IMR-90 (cell line): ENCODE measurements at regions not wholly inside any gene's neighbourhood (a gene's known extent, or its start where the extent isn't known, plus 50 kb on each side); places are given as distances from the start of the nearest gene placed in this dataset.

Experiments used
- ATAC-seq: fragments of 200-7000 bp; cut with Tn5 transposase; 2 replicates; pipeline ENCODE4 v1.9.1; 2020; ENCODE audit warnings: low read depth, mild to moderate bottlenecking, moderate library complexity
- BruUV-seq: library from RNA; stranded (reverse); fragments of 400-500 nt; replicated peaks from 2 replicates; lab custom pipeline; 2021; lab: Mats Ljungman, UMichigan
- CTCF ChIA-PET: fragments of 300-600 bp; formaldehyde crosslinking; extraction: SDS; loops from one replicate; lab custom pipeline; 2021; ENCODE audit warnings: antibody characterized with exemption; lab: Yijun Ruan, JAX
- POLR2A ChIA-PET: fragments of 300-600 bp; sonication (Branson Sonifier 250); formaldehyde crosslinking; loops from one replicate; lab custom pipeline; 2022; ENCODE audit warnings: antibody characterized with exemption; ENCODE audit not compliant: unreplicated experiment; lab: Charles Lee
- DNase-seq: peaks from one replicate; pipeline ENCODE4 v3.0.0; 2013
- H2AFZ ChIP-seq: replicated peaks from 2 replicates; pipeline ENCODE3; 2013; ENCODE audit warnings: low read length, mild to moderate bottlenecking; ENCODE audit not compliant: poor library complexity
- H2AK5ac ChIP-seq: 2 replicates; pipeline ENCODE4 v1.6.1; 2013; ENCODE audit warnings: low read depth, low read length, inconsistent platforms
- H2AK9ac ChIP-seq: replicated peaks from 2 replicates; pipeline ENCODE3; 2013; ENCODE audit warnings: mild to moderate bottlenecking, low read depth, low read length, moderate library complexity; ENCODE audit not compliant: poor library complexity
- H2BK120ac ChIP-seq: 2 replicates; pipeline ENCODE4 v1.6.1; 2013; ENCODE audit warnings: low read depth, low read length, inconsistent platforms
- H2BK15ac ChIP-seq: 3 replicates; pipeline ENCODE4 v1.6.1; 2013; ENCODE audit warnings: low read depth, low read length, inconsistent platforms
- H2BK20ac ChIP-seq: 2 replicates; pipeline ENCODE4 v1.6.1; 2013; ENCODE audit warnings: low read depth, mild to moderate bottlenecking, inconsistent platforms, low read length, moderate library complexity
- H2BK5ac ChIP-seq: 2 replicates; pipeline ENCODE4 v1.6.1; 2013; ENCODE audit warnings: mild to moderate bottlenecking, low read depth, low read length, inconsistent platforms; ENCODE audit not compliant: poor library complexity, severe bottlenecking
- H3K14ac ChIP-seq: replicated peaks from 2 replicates; pipeline ENCODE4 v1.6.1; 2013; ENCODE audit warnings: low read depth, low read length, inconsistent platforms
- H3K18ac ChIP-seq: 2 replicates; pipeline ENCODE4 v1.6.1; 2013; ENCODE audit warnings: low read depth, low read length, control low read depth
- H3K23ac ChIP-seq: 2 replicates; pipeline ENCODE4 v1.6.1; 2013; ENCODE audit warnings: low read depth, low read length, inconsistent platforms
- H3K27ac ChIP-seq: 2 replicates; pipeline ENCODE4 v1.5.1; 2013; ENCODE audit warnings: mild to moderate bottlenecking, control low read depth, low read length; ENCODE audit not compliant: insufficient read depth
- H3K27me3 ChIP-seq: 2 replicates; pipeline ENCODE4 v1.6.1; 2013; ENCODE audit warnings: low read length; ENCODE audit not compliant: control insufficient read depth, insufficient read depth
- H3K36me3 ChIP-seq: 2 replicates; pipeline ENCODE4 v1.6.1; 2013; ENCODE audit warnings: low read length, mixed read lengths; ENCODE audit not compliant: control insufficient read depth, insufficient read depth
- H3K4ac ChIP-seq: 2 replicates; pipeline ENCODE4 v1.6.1; 2013; ENCODE audit warnings: low read depth, low read length, inconsistent platforms
- H3K4me1 ChIP-seq: 2 replicates; pipeline ENCODE4 v1.6.1; 2013; ENCODE audit warnings: low read length, mixed read lengths; ENCODE audit not compliant: control insufficient read depth, insufficient read depth
- H3K4me2 ChIP-seq: 2 replicates; pipeline ENCODE4 v1.6.1; 2013; ENCODE audit warnings: low read depth, mild to moderate bottlenecking, control low read depth, low read length, moderate library complexity
- H3K4me3 ChIP-seq: 2 replicates; pipeline ENCODE4 v1.5.1; 2013; ENCODE audit warnings: low read depth, mild to moderate bottlenecking, control low read depth, low read length, moderate library complexity; ENCODE audit not compliant: insufficient read depth
- H3K56ac ChIP-seq: 2 replicates; pipeline ENCODE4 v1.6.1; 2013; ENCODE audit warnings: low read length, inconsistent platforms; ENCODE audit not compliant: insufficient read depth; ENCODE audit errors: extremely low read depth
- H3K79me1 ChIP-seq, 2 experiments: 2 replicates each; pipeline ENCODE4 v1.6.1; 2013; ENCODE audit warnings: low read length in 2 of 2, inconsistent platforms in 1 of 2, low read depth in 1 of 2
- H3K9ac ChIP-seq: 2 replicates; pipeline ENCODE4 v1.6.1; 2013; ENCODE audit warnings: low read depth, low read length, control low read depth
- H3K9me1 ChIP-seq: 2 replicates; pipeline ENCODE4 v1.6.1; 2013; ENCODE audit warnings: low read length, inconsistent platforms; ENCODE audit not compliant: insufficient read depth
- H3K9me3 ChIP-seq: 2 replicates; pipeline ENCODE4 v1.6.1; 2013; ENCODE audit warnings: low read length; ENCODE audit not compliant: control insufficient read depth, insufficient read depth
- H4K20me1 ChIP-seq: 2 replicates; pipeline ENCODE4 v1.6.1; 2013; ENCODE audit warnings: low read length, inconsistent platforms; ENCODE audit not compliant: insufficient read depth
- H4K5ac ChIP-seq: 2 replicates; pipeline ENCODE4 v1.6.1; 2013; ENCODE audit warnings: mild to moderate bottlenecking, low read depth, low read length, control low read depth
- H4K8ac ChIP-seq, 2 experiments: 2 replicates each; pipeline ENCODE4 v1.6.1; 2013; ENCODE audit warnings: low read depth in 2 of 2, low read length in 2 of 2, control low read depth in 1 of 2, inconsistent platforms in 1 of 2
- H4K91ac ChIP-seq: 2 replicates; pipeline ENCODE4 v1.6.1; 2013; ENCODE audit warnings: low read depth, low read length, inconsistent platforms; ENCODE audit not compliant: insufficient read depth
- BHLHE40 ChIP-seq: fragments of 150-350 bp; IDR thresholded peaks from 2 replicates; pipeline ENCODE4 v1.6.1; 2016; ENCODE audit warnings: mild to moderate bottlenecking, low read depth, low read length
- CEBPB ChIP-seq: IDR thresholded peaks from 2 replicates; pipeline ENCODE4 v1.6.1; 2012; ENCODE audit warnings: low read depth, low read length, improper control_type of control experiment
- CHD1 ChIP-seq: IDR thresholded peaks from 2 replicates; pipeline ENCODE4 v1.6.1; 2012; ENCODE audit warnings: low read depth, low read length, improper control_type of control experiment
- CTCF ChIP-seq: conservative IDR thresholded peaks from 2 replicates; pipeline ENCODE4 v1.5.1; 2012; ENCODE audit warnings: mild to moderate bottlenecking, low read depth, low read length, improper control_type of control experiment
- ELK1 ChIP-seq: fragments of 150-350 bp; IDR thresholded peaks from 2 replicates; pipeline ENCODE4 v1.6.1; 2016; ENCODE audit warnings: low read depth, mild to moderate bottlenecking, low read length, moderate library complexity, borderline replicate concordance
- MAFK ChIP-seq: IDR thresholded peaks from 2 replicates; pipeline ENCODE4 v1.6.1; 2012; ENCODE audit warnings: low read depth, low read length, improper control_type of control experiment
- NFE2L2 ChIP-seq: fragments of 150-350 bp; IDR thresholded peaks from 2 replicates; pipeline ENCODE4 v1.6.1; 2016; ENCODE audit warnings: low read depth, mild to moderate bottlenecking, low read length
- RCOR1 ChIP-seq: IDR thresholded peaks from 2 replicates; pipeline ENCODE4 v1.6.1; 2012; ENCODE audit warnings: mild to moderate bottlenecking, low read length, improper control_type of control experiment; ENCODE audit not compliant: insufficient replicate concordance
- RFX5 ChIP-seq: IDR thresholded peaks from 2 replicates; pipeline ENCODE4 v1.8.0; 2012; ENCODE audit warnings: low read depth, mild to moderate bottlenecking, low read length, moderate library complexity
- SMC3 ChIP-seq: fragments of 150-350 bp; IDR thresholded peaks from 2 replicates; pipeline ENCODE4 v1.6.1; 2016; ENCODE audit warnings: low read depth, mild to moderate bottlenecking, antibody characterized with exemption, low read length, moderate library complexity
- USF2 ChIP-seq: fragments of 150-350 bp; IDR thresholded peaks from 2 replicates; pipeline ENCODE4 v1.6.1; 2017; ENCODE audit warnings: mild to moderate bottlenecking, antibody characterized with exemption, low read length, low read depth
- WGBS, 2 experiments: methylation state at CpG; one replicate each; pipeline versions ENCODE4 v1.1.5 to v1.1.7; 2013; ENCODE audit warnings: missing lambda C conversion rate in 2 of 2; ENCODE audit not compliant: insufficient read length in 1 of 2; ENCODE audit errors: extremely low coverage in 2 of 2; 5-methylcytosine and 5-hydroxymethylcytosine counted together
- dilution Hi-C: fragments of 300-500 bp; cut with HindIII; formaldehyde crosslinking; loops from one replicate; pipeline ENCODE4 v1.14.3; 2018; ENCODE audit warnings: low sequenced_read_pairs; ENCODE audit not compliant: unreplicated experiment
- in situ Hi-C: fragments of 300-500 bp; cut with MboI; formaldehyde crosslinking; loops from 3 replicates; pipeline ENCODE4 v1.14.3; 2019; ENCODE audit warnings: low sequenced_read_pairs, inconsistent platforms, mixed read lengths
- intact Hi-C: fragments of 100-400 bp; cut with micrococcal nuclease; formaldehyde crosslinking; loops from 2 replicates; pipeline ENCODE4 v1.10.0; 2022

GRCh38 chr5:101663543-101663942 lies 632.5 kb downstream of the SLCO4C1 start:
- ATAC-seq (no peak), DNase-seq (no peak)
- Histone ChIP-seq H3K4me1 (no peaks in the 10 kb centered on the region), H3K36me3 (no peaks in the 10 kb centered on the region), H3K27ac (no peak overlapping the region), H2BK5ac (no peak overlapping the region), H3K18ac (no peak overlapping the region), H3K27me3 (no peaks in the 10 kb centered on the region), H3K79me1 (no peaks in the 10 kb centered on the region), H4K20me1 (no peaks in the 10 kb centered on the region), H3K56ac (no peak overlapping the region), H2BK15ac (no peak overlapping the region), H3K9me1 (no peaks in the 10 kb centered on the region), H2BK120ac (no peak overlapping the region), H3K4me3 (no peak overlapping the region), H3K4me2 (no peak overlapping the region), H2AK5ac (no peak overlapping the region), H3K9ac (no peak overlapping the region), H2AK9ac (no peak overlapping the region), H4K5ac (no peak overlapping the region), H2AFZ (no peak overlapping the region), H3K14ac (no peak overlapping the region), H3K9me3 (peaks cover under 1% of the 10 kb centered on the region; the same call in 1 of the 2 replicates), H3K4ac (no peak overlapping the region), H4K8ac (no peak overlapping the region), H2BK20ac (no peak overlapping the region), H3K23ac (no peak overlapping the region), H4K91ac (no peak overlapping the region)
- POLR2A ChIA-PET: interaction anchor here (0.6 kb wide), 1 partner anchor 489 kb away, joined by 3 read pairs; no protein-coding TSS in a partner anchor
- no TSS peak for BruUV-seq
- in situ Hi-C loops: no loop called here
- dilution Hi-C loops: no loop called here
- WGBS, 2 experiments: no CpG with 5 or more reads among the region's 2 CpGs
- TF ChIP-seq USF2 (no peak), BHLHE40 (no peak), CEBPB (no peak), CTCF (no peak), MAFK (no peak), ELK1 (no peak), NFE2L2 (no peak), RFX5 (no peak), RCOR1 (no peak), CHD1 (no peak), SMC3 (no peak)
- intact Hi-C loops: no loop called here
- CTCF ChIA-PET: no interaction called here
